Fibroblast of upper back skin (primary cell): ENCODE measurements at regions not wholly inside any gene's neighbourhood (a gene's known extent, or its start where the extent isn't known, plus 50 kb on each side); places are given as distances from the start of the nearest gene placed in this dataset.

ENCODE experiments used
- DNase-seq: peaks from one replicate; pipeline ENCODE4 v3.0.0-alpha.2; 2013

GRCh38 chr4:55175779-55176231, 50.4 kb upstream of the KDR start:
- DNase-seq = peak; percentile 78

GRCh38 chr4:55176497-55176896, 51.1 kb upstream of the KDR start:
- no peak for DNase-seq

GRCh38 chr4:55177461-55177860, 52.1 kb upstream of the KDR start:
- DNase-seq = no peak

GRCh38 chr4:55178226-55179005, 53.0 kb upstream of the KDR start:
- no peak for DNase-seq

GRCh38 chr4:55181010-55182005, 55.9 kb upstream of the KDR start:
- DNase-seq = peak; percentile 31

- peak; percentile 93 for DNase-seq
These were observed 58.7 kb upstream of the KDR start for GRCh38 chr4:55183926-55184599.

- peak; percentile 65 for DNase-seq
These were observed 59.5 kb upstream of the KDR start for GRCh38 chr4:55184600-55185523.

- no peak for DNase-seq
These were observed 60.7 kb upstream of the KDR start for GRCh38 chr4:55186123-55186522.

- DNase-seq = no peak
These were observed 61.3 kb upstream of the KDR start for GRCh38 chr4:55186700-55187099.

- no peak for DNase-seq
These were observed 88.8 kb upstream of the KDR start for GRCh38 chr4:55214172-55214571.

GRCh38 chr4:55215087-55215486, 89.7 kb upstream of the KDR start:
- no peak for DNase-seq

GRCh38 chr4:55216863-55217635, 91.7 kb upstream of the KDR start:
- peak; percentile 28 for DNase-seq

- DNase-seq = no peak
These were observed 92.6 kb upstream of the KDR start for GRCh38 chr4:55218041-55218440.

- no peak for DNase-seq
These were observed 108.2 kb upstream of the SRD5A3 start for GRCh38 chr4:55237839-55238238.

- no peak for DNase-seq
These were observed 107.6 kb upstream of the SRD5A3 start for GRCh38 chr4:55238407-55238806.

- DNase-seq = no peak
These were observed 104.6 kb upstream of the SRD5A3 start for GRCh38 chr4:55241461-55241860.

GRCh38 chr4:55242506-55242905, 103.5 kb upstream of the SRD5A3 start:
- no peak for DNase-seq

- no peak for DNase-seq
These were observed 98.5 kb upstream of the SRD5A3 start for GRCh38 chr4:55247521-55247920.

GRCh38 chr4:55248756-55249155, 97.3 kb upstream of the SRD5A3 start:
- no peak for DNase-seq

GRCh38 chr4:55249476-55249875, 96.6 kb upstream of the SRD5A3 start:
- no peak for DNase-seq

- peak; percentile 23 for DNase-seq
These were observed 94.7 kb upstream of the SRD5A3 start for GRCh38 chr4:55251342-55251741.
